Glutamatergic neuron (in vitro differentiated cells): ENCODE measurements at regions not wholly inside any gene's neighbourhood (a gene's known extent, or its start where the extent isn't known, plus 50 kb on each side); places are given as distances from the start of the nearest gene placed in this dataset.
"Not testable (repeated sequence)": the region's sequence is repeated elsewhere in the genome, so short reads cannot be mapped to it uniquely, and the experiment has no call there.

Experiments used
- DNase-seq: peaks from one replicate; pipeline ENCODE4 v3.0.0; 2022
- H3K27ac Mint-ChIP-seq: one replicate; pipeline ENCODE4 v1.8.0; 2020; ENCODE audit warnings: mild to moderate bottlenecking, mixed read lengths, inconsistent platforms; ENCODE audit not compliant: unreplicated experiment
- H3K27me3 Mint-ChIP-seq: one replicate; pipeline ENCODE4 v1.8.0; 2020; ENCODE audit warnings: mild to moderate bottlenecking, moderate library complexity, mixed read lengths, inconsistent platforms; ENCODE audit not compliant: unreplicated experiment
- H3K36me3 Mint-ChIP-seq: one replicate; pipeline ENCODE4 v1.8.0; 2020; ENCODE audit warnings: mild to moderate bottlenecking, mixed read lengths, inconsistent platforms; ENCODE audit not compliant: unreplicated experiment
- H3K4me1 Mint-ChIP-seq: one replicate; pipeline ENCODE4 v1.8.0; 2020; ENCODE audit warnings: mild to moderate bottlenecking, low read depth, mixed read lengths, inconsistent platforms; ENCODE audit not compliant: unreplicated experiment
- H3K4me3 Mint-ChIP-seq: one replicate; pipeline ENCODE4 v1.8.0; 2020; ENCODE audit warnings: mild to moderate bottlenecking, mixed read lengths, inconsistent platforms; ENCODE audit not compliant: unreplicated experiment
- H3K9me3 Mint-ChIP-seq: one replicate; pipeline ENCODE4 v1.8.0; 2020; ENCODE audit warnings: mild to moderate bottlenecking, moderate library complexity, mixed read lengths, inconsistent platforms; ENCODE audit not compliant: unreplicated experiment
- CTCF ChIP-seq: fragments of 200-600 bp; sonication (generic); IDR thresholded peaks from one replicate; pipeline ENCODE4 v1.5.0; 2021; ENCODE audit not compliant: partially characterized antibody, unreplicated experiment

DNA sequence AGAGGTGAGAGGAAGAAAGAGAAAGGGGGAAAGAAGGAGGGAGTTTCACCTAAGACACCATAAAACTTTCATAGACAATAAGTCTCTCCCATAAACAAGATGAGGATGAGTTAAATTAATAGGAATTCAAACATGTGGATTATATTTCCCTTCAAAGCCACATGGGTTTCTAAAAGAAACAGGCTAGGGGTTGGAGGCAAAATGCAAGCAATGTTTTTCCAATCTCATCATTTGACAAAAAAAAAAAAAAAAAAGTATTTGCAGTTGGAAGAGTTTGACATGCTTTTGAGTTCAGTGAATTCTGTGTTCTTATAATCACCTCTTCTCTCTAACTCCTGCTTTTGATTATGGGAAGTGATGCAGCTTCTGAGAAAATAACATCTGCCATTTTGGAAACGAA is 186.1 kb upstream of the ADRA1D start:
- H3K9me3 Mint-ChIP-seq, result peaks cover 6% of the 10 kb centered on the region
- H3K4me3 Mint-ChIP-seq, result no peak overlapping the region
- DNase-seq, result no peak

GRCh38 chr20:4434681-4435080 is 185.6 kb upstream of the ADRA1D start:
- no peak overlapping the region for H3K4me3 Mint-ChIP-seq
- no peak for TF ChIP-seq CTCF
- no peaks in the 10 kb centered on the region for H3K36me3 Mint-ChIP-seq
- peaks cover 6% of the 10 kb centered on the region for H3K9me3 Mint-ChIP-seq
- peaks cover 4% of the 10 kb centered on the region for H3K27me3 Mint-ChIP-seq
- no peak overlapping the region for H3K27ac Mint-ChIP-seq
- H3K4me1 Mint-ChIP-seq, result peaks cover 12% of the 10 kb centered on the region
- DNase-seq, result no peak

More for the DNA sequence above, 186.1 kb upstream of the ADRA1D start:
- Mint-ChIP-seq H3K4me1 (peaks cover 12% of the 10 kb centered on the region), H3K27me3 (peaks cover 4% of the 10 kb centered on the region), H3K36me3 (no peaks in the 10 kb centered on the region), H3K27ac (no peak overlapping the region)
- TF ChIP-seq CTCF, result no peak

DNA sequence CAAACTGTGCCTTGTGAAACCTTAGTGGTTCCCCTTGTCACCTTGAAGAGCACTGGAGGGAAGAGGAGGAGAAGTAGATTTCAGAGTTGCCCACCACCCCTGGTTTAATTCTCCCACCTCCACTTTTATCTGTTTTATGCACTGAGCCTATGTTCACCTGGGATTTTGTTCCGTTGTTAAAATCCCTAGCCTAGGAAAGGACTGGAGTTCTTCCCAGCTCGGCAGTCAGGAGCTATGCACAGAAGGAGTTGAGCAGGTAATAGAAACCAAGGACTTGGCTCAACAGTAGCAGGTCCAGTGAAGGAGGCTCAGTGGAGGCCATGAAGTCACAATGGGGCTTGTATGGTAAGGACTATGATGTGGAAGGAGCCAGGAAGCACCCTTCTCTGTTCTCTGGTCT is 182.4 kb upstream of the ADRA1D start:
- Mint-ChIP-seq H3K4me3 (no peak overlapping the region), H3K27me3 (peaks cover 4% of the 10 kb centered on the region), H3K36me3 (no peaks in the 10 kb centered on the region), H3K27ac (no peak overlapping the region), H3K4me1 (peaks cover 11% of the 10 kb centered on the region), H3K9me3 (peaks cover 6% of the 10 kb centered on the region)
- DNase-seq, result no peak
- TF ChIP-seq CTCF, result no peak

DNA sequence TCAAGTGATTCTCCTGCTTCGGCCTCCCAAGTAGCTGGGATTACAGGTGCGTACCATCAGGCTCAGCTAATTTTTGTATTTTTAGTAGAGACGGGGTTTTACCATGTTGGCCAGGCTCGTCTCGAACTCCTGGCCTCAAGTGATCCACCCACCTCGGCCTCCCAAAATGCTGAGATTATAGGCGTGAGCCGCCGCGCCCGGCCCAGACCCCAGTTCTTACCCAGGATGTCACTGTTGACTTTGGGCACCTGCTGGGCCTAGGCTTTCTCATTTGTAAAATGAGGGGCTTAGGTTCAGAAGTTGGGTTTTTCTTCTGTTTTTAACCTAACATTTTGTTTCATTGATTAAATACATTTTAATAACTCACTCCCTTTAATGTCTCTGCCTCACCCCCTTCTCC is 181.7 kb upstream of the ADRA1D start:
- not testable (repeated sequence) for H3K27me3 Mint-ChIP-seq, H3K4me3 Mint-ChIP-seq, DNase-seq, H3K9me3 Mint-ChIP-seq, H3K4me1 Mint-ChIP-seq, H3K27ac Mint-ChIP-seq, H3K36me3 Mint-ChIP-seq

GRCh38 chr20:4427940-4428586 is 179.0 kb upstream of the ADRA1D start:
- Mint-ChIP-seq H3K4me1 (peaks cover 4% of the 10 kb centered on the region), H3K4me3 (no peak overlapping the region), H3K27ac (no peak overlapping the region), H3K36me3 (no peaks in the 10 kb centered on the region), H3K9me3 (peaks cover 1% of the 10 kb centered on the region), H3K27me3 (no peaks in the 10 kb centered on the region)
- no peak for TF ChIP-seq CTCF
- no peak for DNase-seq
